AG04449 (cell line): ENCODE measurements at regions not wholly inside any gene's neighbourhood (a gene's known extent, or its start where the extent isn't known, plus 50 kb on each side); places are given as distances from the start of the nearest gene placed in this dataset.
"Not testable (repeated sequence)": the region's sequence is repeated elsewhere in the genome, so short reads cannot be mapped to it uniquely, and the experiment has no call there.

Experiments
- CTCF ChIA-PET: fragments of 350-600 bp; formaldehyde crosslinking; extraction: SDS; loops from one replicate; lab custom pipeline; 2021; ENCODE audit warnings: antibody characterized with exemption; lab: Yijun Ruan, JAX
- POLR2A ChIA-PET: fragments of 400-600, 350-600 bp; formaldehyde crosslinking; extraction: SDS; loops from one replicate; lab custom pipeline; 2020; ENCODE audit warnings: antibody characterized with exemption, inconsistent platforms; lab: Yijun Ruan, JAX
- DNase-seq: peaks from one replicate; pipeline ENCODE4 v3.0.0-alpha.2; 2010; ENCODE audit warnings: low read depth, low spot score
- H3K4me3 ChIP-seq: 2 replicates; pipeline ENCODE4 v1.5.1; 2011; ENCODE audit warnings: low read depth, mild to moderate bottlenecking, control low read depth, low read length
- CTCF ChIP-seq: IDR thresholded peaks from one replicate; pipeline ENCODE4 v1.5.1; 2011; ENCODE audit warnings: mild to moderate bottlenecking, moderate library complexity, low read length, control low read depth, inconsistent platforms; ENCODE audit not compliant: insufficient read depth; ENCODE audit errors: missing control alignments

- ChIA-PET CTCF (interaction anchor here (0.7 to 2.2 kb wide), 2 partner anchors 16 to 490 kb away, joined by 3 to 9 read pairs; no protein-coding TSS in a partner anchor), POLR2A (no interaction called here)
- no peak overlapping the region for H3K4me3 ChIP-seq
- no peak for TF ChIP-seq CTCF
- no peak for DNase-seq
Observed at GRCh38 chr14:55849833-55850232, 268.4 kb upstream of the PELI2 start.

DNA sequence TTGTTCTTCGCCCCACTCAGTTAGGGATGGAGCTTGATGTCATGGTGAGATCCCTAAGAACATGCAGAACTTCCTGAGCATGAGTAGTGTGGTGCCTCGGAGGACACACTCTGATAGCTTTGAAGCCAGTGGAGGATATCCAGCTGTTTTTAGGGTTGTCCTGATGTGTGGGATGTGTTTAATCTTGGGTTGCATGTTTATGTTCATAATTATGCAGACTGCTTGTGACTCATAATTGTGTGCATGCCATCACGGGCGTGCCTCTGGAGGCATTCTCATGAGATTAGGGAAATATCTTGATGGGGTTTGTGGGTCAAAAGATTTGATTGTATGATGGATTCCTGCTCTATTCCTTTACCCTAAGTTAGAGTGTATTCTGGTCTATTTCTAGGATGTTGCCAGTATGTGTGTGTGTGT is 267.4 kb upstream of the PELI2 start:
- POLR2A ChIA-PET: no interaction called here
- H3K4me3 ChIP-seq: no peak overlapping the region
- no peak for DNase-seq
- no peak for TF ChIP-seq CTCF
- CTCF ChIA-PET: interaction anchor here (0.6 to 2.2 kb wide), 4 partner anchors 13 to 489 kb away, joined by 3 to 9 read pairs (median 4); no protein-coding TSS in a partner anchor

GRCh38 chr14:55851301-55851700 is 266.9 kb upstream of the PELI2 start:
- no peak overlapping the region for H3K4me3 ChIP-seq
- DNase-seq: no peak
- ChIA-PET CTCF (interaction anchor here (1.2 to 2.2 kb wide), 2 partner anchors 14 to 489 kb away, joined by 4 to 9 read pairs; no protein-coding TSS in a partner anchor), POLR2A (no interaction called here)
- no peak for TF ChIP-seq CTCF

DNA sequence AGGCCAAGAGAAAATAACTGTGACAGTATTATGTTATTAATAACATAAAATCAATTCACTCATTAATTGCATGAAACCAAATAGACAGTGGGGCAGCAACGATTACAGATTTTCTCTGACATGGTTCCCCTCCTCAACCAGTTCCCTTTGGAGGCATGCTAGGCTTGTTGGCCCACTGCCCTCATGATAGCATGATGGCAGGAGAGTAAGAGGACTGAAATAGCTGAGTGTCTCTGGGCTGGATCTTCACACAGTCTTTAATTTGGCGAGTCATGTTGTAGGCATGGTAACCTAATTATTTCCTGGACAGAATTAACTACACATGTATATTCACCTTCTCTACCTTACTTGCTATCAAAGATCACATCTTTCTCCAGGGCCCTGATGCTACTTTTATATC is 266.2 kb upstream of the PELI2 start:
- CTCF ChIA-PET: no interaction called here
- no peak for DNase-seq
- H3K4me3 ChIP-seq: no peak overlapping the region
- POLR2A ChIA-PET: no interaction called here
- TF ChIP-seq CTCF: no peak

DNA sequence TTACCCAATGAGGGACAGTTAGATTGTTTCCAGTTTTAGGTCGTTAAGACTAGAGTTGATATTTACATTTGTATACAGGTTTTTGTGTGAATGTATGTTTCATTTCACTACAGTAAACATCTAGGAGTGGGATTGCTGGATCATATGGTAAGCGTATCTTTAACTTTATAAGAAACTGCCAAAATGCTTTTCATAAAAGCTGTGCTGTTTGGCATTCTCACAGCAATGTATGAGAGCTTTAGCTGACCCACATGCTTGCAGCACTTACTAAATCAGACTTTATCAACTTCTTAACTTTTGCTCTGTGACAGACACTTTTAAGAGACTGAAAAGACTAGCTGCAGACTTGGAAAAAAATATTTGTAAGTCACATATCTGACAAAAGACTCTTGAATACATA is 262.5 kb upstream of the PELI2 start:
- no peak for DNase-seq
- POLR2A ChIA-PET: no interaction called here
- TF ChIP-seq CTCF: no peak
- no peak overlapping the region for H3K4me3 ChIP-seq
- CTCF ChIA-PET: interaction anchor here (0.9 kb wide), 1 partner anchor 12 kb away, joined by 3 read pairs; no protein-coding TSS in a partner anchor

DNA sequence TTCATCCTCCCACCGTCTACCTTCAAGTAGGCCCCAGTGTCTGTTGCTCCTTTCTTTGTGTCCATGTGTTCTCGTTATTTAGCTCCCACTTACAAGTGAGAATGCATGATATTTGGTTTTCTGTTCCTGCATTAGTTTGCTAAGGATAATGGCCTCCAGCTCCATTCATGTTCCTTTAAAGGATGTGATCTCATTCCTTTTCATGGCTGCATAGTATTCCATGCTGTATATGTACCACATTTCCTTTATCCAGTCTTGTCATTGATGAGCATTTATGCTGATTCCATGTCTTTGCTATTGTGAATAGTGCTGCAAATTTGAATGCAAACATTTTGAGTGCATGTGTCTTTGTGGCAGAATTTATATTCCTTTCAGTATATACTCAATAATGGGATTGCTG is 259.6 kb upstream of the PELI2 start:
- POLR2A ChIA-PET: no interaction called here
- no peak for DNase-seq
- CTCF ChIA-PET: no interaction called here
- no peak overlapping the region for H3K4me3 ChIP-seq
- TF ChIP-seq CTCF: no peak

DNA sequence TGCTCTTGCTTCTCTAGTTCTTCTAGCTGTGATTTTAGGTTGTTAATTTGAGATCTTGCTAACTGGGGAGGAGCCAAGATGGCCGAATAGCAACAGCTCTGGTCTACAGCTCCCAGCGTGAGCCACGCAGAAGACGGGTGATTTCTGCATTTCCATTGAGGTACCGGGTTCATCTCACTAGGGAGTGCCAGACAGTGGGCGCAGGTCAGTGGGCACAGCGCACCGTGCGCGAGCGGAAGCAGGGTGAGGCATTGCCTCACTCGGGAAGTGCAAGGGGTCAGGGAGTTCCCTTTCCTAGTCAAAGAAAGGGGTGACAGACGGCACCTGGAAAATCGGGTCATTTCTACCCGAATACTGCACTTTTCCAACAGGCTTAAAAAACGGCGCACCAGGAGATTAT is 256.6 kb upstream of the PELI2 start:
- CTCF ChIA-PET, DNase-seq, POLR2A ChIA-PET, H3K4me3 ChIP-seq: not testable (repeated sequence)
